HCT116 (cell line): ENCODE measurements at regions not wholly inside any gene's neighbourhood (a gene's known extent, or its start where the extent isn't known, plus 50 kb on each side); places are given as distances from the start of the nearest gene placed in this dataset.

ENCODE experiments used
- ATAC-seq: fragments of 200-7000 bp; cut with Tn5 transposase; 2 replicates; pipeline ENCODE4 v1.9.1; 2020; ENCODE audit warnings: mild to moderate bottlenecking, moderate library complexity
- BruUV-seq: library from RNA; stranded (reverse); fragments of 400-500 nt; replicated peaks from 2 replicates; lab custom pipeline; 2021; lab: Mats Ljungman, UMichigan
- CTCF ChIA-PET: fragments of 300-600 bp; sonication (Branson Sonifier 250); formaldehyde crosslinking; loops from one replicate; lab custom pipeline; 2021; ENCODE audit warnings: antibody characterized with exemption; lab: Charles Lee
- POLR2A ChIA-PET: fragments of 300-600, 350-600 bp; sonication (Branson Sonifier 250); formaldehyde crosslinking; loops from one replicate; lab custom pipeline; 2021; ENCODE audit warnings: antibody characterized with exemption; lab: Charles Lee
- RAD21 ChIA-PET, 2 experiments: fragments of 300-600 bp; sonication (Branson Sonifier 250); formaldehyde crosslinking; loops; one replicate each; lab custom pipeline; 2023; ENCODE audit warnings: low total read pairs in 2 of 2; ENCODE audit not compliant: uncharacterized antibody in 2 of 2, unreplicated experiment in 2 of 2, low non-redundant PET in 1 of 2; lab: Charles Lee
- DNase-seq: peaks from one replicate; pipeline ENCODE4 v3.0.0-alpha.2; 2010; ENCODE audit warnings: low read depth, low spot score
- H2AFZ ChIP-seq: fragments of 200-600 bp; shearing (Covaris generic), sonication (generic); 2 replicates; pipeline ENCODE4 v1.6.1; 2017; ENCODE audit warnings: low read depth, mixed run types, mixed read lengths, antibody characterized with exemption, low read length; ENCODE audit not compliant: poor library complexity, severe bottlenecking
- H3K27ac ChIP-seq: 2 replicates; pipeline ENCODE4 v1.5.1; 2012; ENCODE audit warnings: low read depth, low read length
- H3K27me3 ChIP-seq: fragments of 200-600 bp; sonication (generic); 2 replicates; pipeline ENCODE4 v1.6.1; 2016; ENCODE audit warnings: mixed run types, low read length, mixed read lengths; ENCODE audit not compliant: insufficient read depth
- H3K36me3 ChIP-seq, 2 experiments: fragments of 200-500 bp in 1 of 2; fragments of 200-600 bp in 1 of 2; sonication (Bioruptor generic) in 1 of 2; sonication (generic) in 1 of 2; 2 replicates each; pipeline versions ENCODE4 v1.5.1 to v1.6.1; 2014 to 2016; ENCODE audit warnings: low read length in 2 of 2, inconsistent platforms in 1 of 2, mixed read lengths in 1 of 2, mixed run types in 1 of 2; ENCODE audit not compliant: insufficient read depth in 2 of 2, control insufficient read depth in 1 of 2
- H3K4me1 ChIP-seq, 2 experiments: fragments of 200-600 bp in 1 of 2; sonication (generic) in 1 of 2; 2 replicates each; pipeline versions ENCODE4 v1.5.1 to v1.6.1; 2012 to 2017; ENCODE audit warnings: low read length in 2 of 2, inconsistent platforms in 1 of 2, mild to moderate bottlenecking in 1 of 2, mixed read lengths in 1 of 2, mixed run types in 1 of 2, moderate library complexity in 1 of 2; ENCODE audit not compliant: insufficient read depth in 2 of 2, control insufficient read depth in 1 of 2
- H3K4me2 ChIP-seq: fragments of 200-600 bp; sonication (generic); 2 replicates; pipeline ENCODE4 v1.6.1; 2017; ENCODE audit warnings: mixed run types, low read length, mixed read lengths
- H3K4me3 ChIP-seq, 2 experiments: fragments of 200-600 bp in 1 of 2; sonication (generic) in 1 of 2; replicated peaks in 1 of 2; 2 replicates each; pipeline ENCODE4 v1.5.1; 2011 to 2016; ENCODE audit warnings: low read length in 2 of 2, control low read depth in 1 of 2, low read depth in 1 of 2, mild to moderate bottlenecking in 1 of 2, mixed read lengths in 1 of 2, mixed run types in 1 of 2
- H3K79me2 ChIP-seq: fragments of 200-600 bp; sonication (generic); 2 replicates; pipeline ENCODE4 v1.6.1; 2017; ENCODE audit warnings: mild to moderate bottlenecking, mixed run types, low read length, moderate library complexity, mixed read lengths; ENCODE audit not compliant: insufficient read depth
- H3K9ac ChIP-seq: fragments of 200-600 bp; sonication (generic); 2 replicates; pipeline ENCODE4 v1.6.1; 2016; ENCODE audit warnings: low read length, mixed read lengths
- H3K9me2 ChIP-seq: fragments of 200-600 bp; sonication (generic), shearing (Covaris generic); 2 replicates; pipeline ENCODE4 v1.6.1; 2017; ENCODE audit warnings: mixed run types, mild to moderate bottlenecking, moderate library complexity; ENCODE audit not compliant: insufficient read depth
- H3K9me3 ChIP-seq, 2 experiments: fragments of 200-500 bp in 1 of 2; fragments of 200-600 bp in 1 of 2; sonication (Bioruptor generic) in 1 of 2; sonication (generic) in 1 of 2; 2 replicates each; pipeline ENCODE4 v1.6.1; 2014 to 2017; ENCODE audit warnings: low read length in 2 of 2, mixed read lengths in 2 of 2, inconsistent platforms in 1 of 2, low read depth in 1 of 2, mild to moderate bottlenecking in 1 of 2, mixed run types in 1 of 2, moderate library complexity in 1 of 2; ENCODE audit not compliant: control insufficient read depth in 1 of 2, insufficient read depth in 1 of 2
- H4K20me1 ChIP-seq: fragments of 200-600 bp; sonication (generic), shearing (Covaris generic); 2 replicates; pipeline ENCODE4 v1.6.1; 2017; ENCODE audit warnings: mixed run types, mild to moderate bottlenecking, moderate library complexity; ENCODE audit not compliant: insufficient read depth
- CBX3 ChIP-seq: IDR thresholded peaks from 2 replicates; pipeline ENCODE4 v1.6.1; 2012; ENCODE audit warnings: low read depth
- CEBPB ChIP-seq: IDR thresholded peaks from 2 replicates; pipeline ENCODE4 v1.6.1; 2012; ENCODE audit warnings: low read depth
- EGR1 ChIP-seq: IDR thresholded peaks from 2 replicates; pipeline ENCODE4 v1.6.1; 2012; ENCODE audit warnings: low read depth
- EZH2 ChIP-seq: fragments of 200-600 bp; sonication (generic); IDR thresholded peaks from 2 replicates; pipeline ENCODE4 v1.6.1; 2017; ENCODE audit warnings: antibody characterized with exemption, mixed run types
- RAD21 ChIP-seq: IDR thresholded peaks from 2 replicates; pipeline ENCODE4 v1.6.1; 2012; ENCODE audit warnings: low read depth, mild to moderate bottlenecking
- SRF ChIP-seq: IDR thresholded peaks from 2 replicates; pipeline ENCODE4 v1.6.1; 2012; ENCODE audit warnings: low read depth
- TCF7L2 ChIP-seq: IDR thresholded peaks from 2 replicates; pipeline ENCODE4 v1.7.0; 2011; ENCODE audit warnings: borderline replicate concordance, inconsistent platforms; ENCODE audit not compliant: insufficient read depth, insufficient read length; ENCODE audit errors: extremely low read depth
- YY1 ChIP-seq: IDR thresholded peaks from 2 replicates; pipeline ENCODE4 v1.6.1; 2011; ENCODE audit warnings: low read length, low read depth, moderate library complexity, mild to moderate bottlenecking; ENCODE audit not compliant: insufficient replicate concordance; ENCODE audit errors: extremely low read depth
- ZNF274 ChIP-seq: fragments of 200-500 bp; sonication (Bioruptor generic); IDR thresholded peaks from 2 replicates; pipeline ENCODE4 v1.6.1; 2014; ENCODE audit warnings: mild to moderate bottlenecking, low read depth, low read length, inconsistent platforms
- intact Hi-C: fragments of 100-400 bp; cut with micrococcal nuclease; formaldehyde crosslinking; loops from 2 replicates; pipeline ENCODE4 v1.10.0; 2022
- TF ChIP-seq, protein P1 (sequence below), 3 experiments: fragments of 200-600 bp in 1 of 3; sonication (generic) in 1 of 3; IDR thresholded peaks in 2 of 3; conservative IDR thresholded peaks in 1 of 3; 2 replicates each; pipeline ENCODE4 v1.5.1; 2012 to 2017; ENCODE audit warnings: low read depth in 2 of 3, low read length in 2 of 3, antibody characterized with exemption in 1 of 3, borderline replicate concordance in 1 of 3, control low read depth in 1 of 3, mild to moderate bottlenecking in 1 of 3, mixed read lengths in 1 of 3, mixed run types in 1 of 3, moderate library complexity in 1 of 3; ENCODE audit not compliant: insufficient read depth in 1 of 3
- TF ChIP-seq, protein P2 (sequence below): IDR thresholded peaks from 2 replicates; pipeline ENCODE4 v1.6.1; 2012
- TF ChIP-seq, protein P3 (sequence below): IDR thresholded peaks from 2 replicates; pipeline ENCODE4 v1.6.1; 2012; ENCODE audit warnings: low read depth
- TF ChIP-seq, protein P4 (sequence below): IDR thresholded peaks from 2 replicates; pipeline ENCODE4 v1.6.1; 2012

DNA sequence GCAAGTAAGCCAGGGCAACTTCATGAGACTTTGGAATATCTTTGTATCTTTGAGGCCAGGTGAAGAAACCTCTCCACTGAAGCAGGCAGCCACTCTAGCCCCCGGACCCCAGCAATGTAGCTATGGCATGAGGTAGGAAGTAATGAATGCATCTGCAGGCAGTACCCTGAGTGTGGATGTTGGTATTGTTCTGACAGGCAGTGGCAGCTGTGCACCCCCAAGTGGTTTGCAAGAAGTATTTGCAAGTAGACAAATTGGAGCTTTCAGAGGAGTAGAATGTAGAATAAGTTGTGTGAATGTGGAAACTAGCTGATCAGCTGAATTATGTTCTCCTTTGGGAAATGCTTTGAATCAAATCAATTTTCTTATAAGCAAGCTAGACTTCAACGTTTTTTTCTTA, 194.4 kb upstream of the PGR start:
- Histone ChIP-seq H3K79me2 (no peaks in the 10 kb centered on the region), H3K4me1 (no peaks in the 10 kb centered on the region), H3K9ac (no peak overlapping the region), H3K9me3 (no peaks in the 10 kb centered on the region), H3K27me3 (peaks cover 15% of the 10 kb centered on the region), H3K9me2 (no peaks in the 10 kb centered on the region), H2AFZ (no peak overlapping the region), H3K36me3 (no peaks in the 10 kb centered on the region), H3K27ac (no peak overlapping the region), H4K20me1 (no peaks in the 10 kb centered on the region), H3K4me2 (no peak overlapping the region), H3K4me3 (no peak overlapping the region)
- BruUV-seq, result no TSS peak
- DNase-seq (no peak), ATAC-seq (peak; percentile 58; the same call in 1 of the 2 replicates)
- RAD21 ChIA-PET, result no interaction called here
- TF ChIP-seq EGR1 (no peak), CEBPB (no peak), CBX3 (no peak), TCF7L2 (no peak), SRF (no peak), YY1 (no peak), RAD21 (peak; percentile 50), ZNF274 (no peak), EZH2 (no peak)
- TF ChIP-seq, protein P1, sequence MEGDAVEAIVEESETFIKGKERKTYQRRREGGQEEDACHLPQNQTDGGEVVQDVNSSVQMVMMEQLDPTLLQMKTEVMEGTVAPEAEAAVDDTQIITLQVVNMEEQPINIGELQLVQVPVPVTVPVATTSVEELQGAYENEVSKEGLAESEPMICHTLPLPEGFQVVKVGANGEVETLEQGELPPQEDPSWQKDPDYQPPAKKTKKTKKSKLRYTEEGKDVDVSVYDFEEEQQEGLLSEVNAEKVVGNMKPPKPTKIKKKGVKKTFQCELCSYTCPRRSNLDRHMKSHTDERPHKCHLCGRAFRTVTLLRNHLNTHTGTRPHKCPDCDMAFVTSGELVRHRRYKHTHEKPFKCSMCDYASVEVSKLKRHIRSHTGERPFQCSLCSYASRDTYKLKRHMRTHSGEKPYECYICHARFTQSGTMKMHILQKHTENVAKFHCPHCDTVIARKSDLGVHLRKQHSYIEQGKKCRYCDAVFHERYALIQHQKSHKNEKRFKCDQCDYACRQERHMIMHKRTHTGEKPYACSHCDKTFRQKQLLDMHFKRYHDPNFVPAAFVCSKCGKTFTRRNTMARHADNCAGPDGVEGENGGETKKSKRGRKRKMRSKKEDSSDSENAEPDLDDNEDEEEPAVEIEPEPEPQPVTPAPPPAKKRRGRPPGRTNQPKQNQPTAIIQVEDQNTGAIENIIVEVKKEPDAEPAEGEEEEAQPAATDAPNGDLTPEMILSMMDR (IDR thresholded peaks at IDR 0.05 in 2 of 3, conservative IDR thresholded peaks at IDR 0.05 in 1 of 3; ENCODE audit: borderline replicate concordance in 1 of 3, insufficient read depth in 1 of 3, low read depth in 2 of 3, low read length in 2 of 3), result peak in 2 of 3 experiments; percentile 11 to 33; a peak in 1 of 6 replicates
- TF ChIP-seq, protein P2, sequence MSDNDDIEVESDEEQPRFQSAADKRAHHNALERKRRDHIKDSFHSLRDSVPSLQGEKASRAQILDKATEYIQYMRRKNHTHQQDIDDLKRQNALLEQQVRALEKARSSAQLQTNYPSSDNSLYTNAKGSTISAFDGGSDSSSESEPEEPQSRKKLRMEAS, result no peak
- TF ChIP-seq, protein P3, sequence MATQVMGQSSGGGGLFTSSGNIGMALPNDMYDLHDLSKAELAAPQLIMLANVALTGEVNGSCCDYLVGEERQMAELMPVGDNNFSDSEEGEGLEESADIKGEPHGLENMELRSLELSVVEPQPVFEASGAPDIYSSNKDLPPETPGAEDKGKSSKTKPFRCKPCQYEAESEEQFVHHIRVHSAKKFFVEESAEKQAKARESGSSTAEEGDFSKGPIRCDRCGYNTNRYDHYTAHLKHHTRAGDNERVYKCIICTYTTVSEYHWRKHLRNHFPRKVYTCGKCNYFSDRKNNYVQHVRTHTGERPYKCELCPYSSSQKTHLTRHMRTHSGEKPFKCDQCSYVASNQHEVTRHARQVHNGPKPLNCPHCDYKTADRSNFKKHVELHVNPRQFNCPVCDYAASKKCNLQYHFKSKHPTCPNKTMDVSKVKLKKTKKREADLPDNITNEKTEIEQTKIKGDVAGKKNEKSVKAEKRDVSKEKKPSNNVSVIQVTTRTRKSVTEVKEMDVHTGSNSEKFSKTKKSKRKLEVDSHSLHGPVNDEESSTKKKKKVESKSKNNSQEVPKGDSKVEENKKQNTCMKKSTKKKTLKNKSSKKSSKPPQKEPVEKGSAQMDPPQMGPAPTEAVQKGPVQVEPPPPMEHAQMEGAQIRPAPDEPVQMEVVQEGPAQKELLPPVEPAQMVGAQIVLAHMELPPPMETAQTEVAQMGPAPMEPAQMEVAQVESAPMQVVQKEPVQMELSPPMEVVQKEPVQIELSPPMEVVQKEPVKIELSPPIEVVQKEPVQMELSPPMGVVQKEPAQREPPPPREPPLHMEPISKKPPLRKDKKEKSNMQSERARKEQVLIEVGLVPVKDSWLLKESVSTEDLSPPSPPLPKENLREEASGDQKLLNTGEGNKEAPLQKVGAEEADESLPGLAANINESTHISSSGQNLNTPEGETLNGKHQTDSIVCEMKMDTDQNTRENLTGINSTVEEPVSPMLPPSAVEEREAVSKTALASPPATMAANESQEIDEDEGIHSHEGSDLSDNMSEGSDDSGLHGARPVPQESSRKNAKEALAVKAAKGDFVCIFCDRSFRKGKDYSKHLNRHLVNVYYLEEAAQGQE, result no peak
- TF ChIP-seq, protein P4, sequence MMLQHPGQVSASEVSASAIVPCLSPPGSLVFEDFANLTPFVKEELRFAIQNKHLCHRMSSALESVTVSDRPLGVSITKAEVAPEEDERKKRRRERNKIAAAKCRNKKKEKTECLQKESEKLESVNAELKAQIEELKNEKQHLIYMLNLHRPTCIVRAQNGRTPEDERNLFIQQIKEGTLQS, result no peak
- intact Hi-C loops, result loop anchor here (2.0 kb wide), 1 partner anchor 343 kb away; no protein-coding TSS in a partner anchor
- POLR2A ChIA-PET, result no interaction called here
- CTCF ChIA-PET, result interaction anchor here (0.9 to 1.4 kb wide), 2 partner anchors 343 to 747 kb away, joined by 3 to 10 read pairs; no protein-coding TSS in a partner anchor
